22Rv1 (cell line): ENCODE measurements at regions not wholly inside any gene's neighbourhood (a gene's known extent, or its start where the extent isn't known, plus 50 kb on each side); places are given as distances from the start of the nearest gene placed in this dataset.

ENCODE experiments used
- ZFX ChIP-seq: fragments of 450-650 bp; IDR thresholded peaks from 2 replicates; pipeline ENCODE4 v1.6.1; 2017; ENCODE audit warnings: antibody characterized with exemption, borderline replicate concordance
- TF ChIP-seq, protein P1 (sequence below): fragments of 450-650 bp; IDR thresholded peaks from 2 replicates; pipeline ENCODE4 v1.5.1; 2017; ENCODE audit warnings: mild to moderate bottlenecking

DNA sequence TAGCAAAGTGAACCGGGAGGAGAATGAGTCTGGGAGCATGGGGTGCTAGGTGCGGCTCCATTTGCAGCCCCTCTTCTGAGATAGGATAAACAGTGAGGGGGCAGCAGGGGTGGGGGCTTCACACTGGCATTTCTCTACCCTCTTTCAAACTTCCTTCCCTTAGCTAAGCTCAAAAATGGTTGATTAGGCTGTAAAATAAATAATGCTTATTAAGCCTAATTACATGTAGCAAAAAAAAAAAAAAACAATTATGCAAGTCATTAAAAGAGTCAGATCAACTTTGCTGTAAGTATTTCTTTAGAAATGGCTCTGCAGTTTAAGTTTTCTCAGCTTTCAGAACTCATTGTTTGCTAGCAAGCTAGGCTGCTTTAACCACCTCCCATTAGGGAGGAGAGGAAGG lies 182.7 kb upstream of the FBXO11 start:
- TF ChIP-seq, protein P1, sequence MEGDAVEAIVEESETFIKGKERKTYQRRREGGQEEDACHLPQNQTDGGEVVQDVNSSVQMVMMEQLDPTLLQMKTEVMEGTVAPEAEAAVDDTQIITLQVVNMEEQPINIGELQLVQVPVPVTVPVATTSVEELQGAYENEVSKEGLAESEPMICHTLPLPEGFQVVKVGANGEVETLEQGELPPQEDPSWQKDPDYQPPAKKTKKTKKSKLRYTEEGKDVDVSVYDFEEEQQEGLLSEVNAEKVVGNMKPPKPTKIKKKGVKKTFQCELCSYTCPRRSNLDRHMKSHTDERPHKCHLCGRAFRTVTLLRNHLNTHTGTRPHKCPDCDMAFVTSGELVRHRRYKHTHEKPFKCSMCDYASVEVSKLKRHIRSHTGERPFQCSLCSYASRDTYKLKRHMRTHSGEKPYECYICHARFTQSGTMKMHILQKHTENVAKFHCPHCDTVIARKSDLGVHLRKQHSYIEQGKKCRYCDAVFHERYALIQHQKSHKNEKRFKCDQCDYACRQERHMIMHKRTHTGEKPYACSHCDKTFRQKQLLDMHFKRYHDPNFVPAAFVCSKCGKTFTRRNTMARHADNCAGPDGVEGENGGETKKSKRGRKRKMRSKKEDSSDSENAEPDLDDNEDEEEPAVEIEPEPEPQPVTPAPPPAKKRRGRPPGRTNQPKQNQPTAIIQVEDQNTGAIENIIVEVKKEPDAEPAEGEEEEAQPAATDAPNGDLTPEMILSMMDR = no peak
- TF ChIP-seq ZFX = no peak
